HG03565 (cell line): ENCODE measurements at regions not wholly inside any gene's neighbourhood (a gene's known extent, or its start where the extent isn't known, plus 50 kb on each side); places are given as distances from the start of the nearest gene placed in this dataset.
"Not testable (repeated sequence)": the region's sequence is repeated elsewhere in the genome, so short reads cannot be mapped to it uniquely, and the experiment has no call there.

Experiments used
- ATAC-seq: cut with Tn5 transposase; IDR thresholded peaks from one replicate; pipeline ENCODE4 v1.9.1; 2021; ENCODE audit warnings: mild to moderate bottlenecking, moderate library complexity; ENCODE audit not compliant: unreplicated experiment

- ATAC-seq, result no peak
These were observed 868.8 kb downstream of the EPHA4 start for GRCh38 chr2:220703279-220703678.

- no peak for ATAC-seq
These were observed 868.0 kb downstream of the EPHA4 start for GRCh38 chr2:220704081-220704480.

GRCh38 chr2:220704810-220705209, 867.3 kb downstream of the EPHA4 start:
- no peak for ATAC-seq

GRCh38 chr2:220705678-220706077, 866.4 kb downstream of the EPHA4 start:
- ATAC-seq, result no peak

- ATAC-seq, result no peak
These were observed 864.8 kb downstream of the EPHA4 start for GRCh38 chr2:220707261-220707660.

- no peak for ATAC-seq
These were observed 863.7 kb downstream of the EPHA4 start for GRCh38 chr2:220708366-220708765.

- ATAC-seq, result no peak
These were observed 854.8 kb downstream of the EPHA4 start for GRCh38 chr2:220717283-220717682.

- ATAC-seq, result no peak
These were observed 835.3 kb downstream of the EPHA4 start for GRCh38 chr2:220736778-220737177.

GRCh38 chr2:220743203-220743602, 828.9 kb downstream of the EPHA4 start:
- ATAC-seq, result no peak

- ATAC-seq, result no peak
These were observed 827.2 kb downstream of the EPHA4 start for GRCh38 chr2:220744861-220745260.

GRCh38 chr2:220745682-220746081, 826.4 kb downstream of the EPHA4 start:
- ATAC-seq, result no peak

- no peak for ATAC-seq
These were observed 824.4 kb downstream of the EPHA4 start for GRCh38 chr2:220747736-220748135.

- no peak for ATAC-seq
These were observed 823.1 kb downstream of the EPHA4 start for GRCh38 chr2:220748875-220749479.

GRCh38 chr2:220753486-220753885, 818.6 kb downstream of the EPHA4 start:
- no peak for ATAC-seq

GRCh38 chr2:220756653-220757052, 815.5 kb downstream of the EPHA4 start:
- no peak for ATAC-seq

GRCh38 chr2:220758376-220758775, 813.7 kb downstream of the EPHA4 start:
- not testable (repeated sequence) for ATAC-seq

GRCh38 chr2:220764171-220764570, 807.9 kb downstream of the EPHA4 start:
- ATAC-seq, result no peak

- no peak for ATAC-seq
These were observed 804.4 kb downstream of the EPHA4 start for GRCh38 chr2:220767591-220768255.

GRCh38 chr2:220775856-220776488, 796.1 kb downstream of the EPHA4 start:
- ATAC-seq, result no peak

GRCh38 chr2:220779076-220779475, 793.0 kb downstream of the EPHA4 start:
- not testable (repeated sequence) for ATAC-seq

- no peak for ATAC-seq
These were observed 792.6 kb downstream of the EPHA4 start for GRCh38 chr2:220779511-220779910.

- no peak for ATAC-seq
These were observed 792.2 kb downstream of the EPHA4 start for GRCh38 chr2:220779931-220780330.
